ENCODE measurements at regions not wholly inside any gene's neighbourhood (a gene's known extent, or its start where the extent isn't known, plus 50 kb on each side); places are given as distances from the start of the nearest gene placed in this dataset.
"Not testable (repeated sequence)": the region's sequence is repeated elsewhere in the genome, so short reads cannot be mapped to it uniquely, and the experiment has no call there.

- no peak for DNase-seq (ENCODE audit: low read depth in 2 of 2)
These were observed 1359.4 kb upstream of the GJE1 start for GRCh38 chr6:140773276-140773675.

GRCh38 chr6:140772576-140772975 lies 1360.1 kb upstream of the GJE1 start:
- no peak for DNase-seq (ENCODE audit: low read depth in 2 of 2)

GRCh38 chr6:140768133-140768532 lies 1364.6 kb upstream of the GJE1 start:
- DNase-seq (ENCODE audit: low read depth in 2 of 2): no peak

DNA sequence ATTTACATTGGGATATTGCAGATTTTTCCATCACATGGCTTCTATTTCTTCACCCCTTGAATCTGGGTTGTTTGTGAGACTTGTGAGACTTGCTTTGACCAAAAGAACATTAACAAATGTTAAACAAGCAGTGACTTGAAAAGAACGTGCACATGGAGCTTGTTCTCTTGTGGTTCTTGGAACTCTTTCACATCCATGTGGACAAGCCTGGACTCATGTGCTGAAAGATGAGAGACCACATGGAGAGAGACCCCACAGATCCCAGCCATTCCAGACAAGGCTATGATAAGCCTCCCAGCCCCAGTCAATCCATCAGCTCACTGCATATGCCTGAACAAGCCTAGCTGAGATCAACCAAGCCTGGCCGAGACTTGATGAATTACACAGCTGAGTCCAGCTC lies 1365.7 kb upstream of the GJE1 start:
- DNase-seq (ENCODE audit: low read depth in 2 of 2): no peak

DNA sequence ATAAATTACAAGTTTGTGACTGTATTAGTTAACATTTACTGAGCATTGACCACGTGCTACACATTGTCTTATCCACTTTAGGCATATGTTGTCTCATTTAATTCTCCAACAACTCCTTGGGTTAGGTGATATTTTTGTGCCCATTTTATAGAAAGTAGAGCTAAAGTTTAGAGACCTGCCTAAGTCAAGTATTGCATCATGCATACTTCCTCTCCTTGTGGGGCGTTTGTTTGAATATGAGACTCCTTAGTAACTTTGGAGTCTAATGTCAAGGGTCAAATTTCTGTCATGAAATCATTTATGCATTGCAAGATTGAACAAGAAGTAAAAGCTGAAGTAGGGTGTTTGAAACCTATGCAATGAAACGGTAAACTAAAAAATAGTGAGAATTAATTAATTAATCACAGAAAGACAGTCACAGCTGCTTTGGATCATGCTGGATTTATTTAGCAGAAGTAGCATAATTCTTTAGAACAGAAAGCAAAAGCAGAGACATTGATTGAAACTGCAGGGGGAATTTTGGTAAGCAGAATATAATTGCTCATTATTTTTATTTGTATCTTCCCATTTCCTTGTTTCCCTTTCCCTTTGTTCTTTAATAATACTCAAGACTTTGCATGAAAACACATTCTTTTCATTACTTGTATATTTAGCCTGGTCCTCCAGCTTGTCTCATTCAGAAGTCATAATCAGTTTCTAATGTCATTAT lies 1374.4 kb upstream of the GJE1 start:
- DNase-seq (ENCODE audit: low read depth in 2 of 2): no peak

DNA sequence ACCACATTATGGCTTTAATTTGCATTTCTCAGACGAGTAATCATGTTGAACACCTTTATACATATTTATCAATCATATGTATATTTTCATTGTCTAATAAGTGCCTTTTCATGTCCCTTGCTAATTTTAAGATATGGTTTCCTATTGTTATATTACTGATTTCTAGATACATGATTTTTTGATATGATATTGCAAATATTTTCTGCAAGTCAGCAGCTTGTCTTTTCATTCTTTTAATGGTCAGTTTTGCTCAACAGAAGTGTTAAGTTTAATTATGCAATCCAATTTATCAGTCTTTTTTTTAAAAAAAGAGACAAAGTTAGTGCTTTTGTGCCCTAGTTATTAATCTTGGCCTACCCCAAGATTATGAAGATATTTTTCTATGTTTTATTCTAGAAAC lies 1377.8 kb upstream of the CITED2 start:
- no peak for DNase-seq (ENCODE audit: low read depth in 2 of 2)

GRCh38 chr6:140747114-140747513 lies 1372.7 kb upstream of the CITED2 start:
- no peak for DNase-seq (ENCODE audit: low read depth in 2 of 2)

GRCh38 chr6:140744659-140745320 lies 1370.3 kb upstream of the CITED2 start:
- no peak for DNase-seq (ENCODE audit: low read depth in 2 of 2)

GRCh38 chr6:140736231-140736630 lies 1361.8 kb upstream of the CITED2 start:
- DNase-seq (ENCODE audit: low read depth in 2 of 2): no peak

- DNase-seq (ENCODE audit: low read depth in 2 of 2): no peak
These were observed 1358.5 kb upstream of the CITED2 start for GRCh38 chr6:140732991-140733390.

GRCh38 chr6:140732155-140732554 lies 1357.7 kb upstream of the CITED2 start:
- DNase-seq (ENCODE audit: low read depth in 2 of 2): no peak

DNA sequence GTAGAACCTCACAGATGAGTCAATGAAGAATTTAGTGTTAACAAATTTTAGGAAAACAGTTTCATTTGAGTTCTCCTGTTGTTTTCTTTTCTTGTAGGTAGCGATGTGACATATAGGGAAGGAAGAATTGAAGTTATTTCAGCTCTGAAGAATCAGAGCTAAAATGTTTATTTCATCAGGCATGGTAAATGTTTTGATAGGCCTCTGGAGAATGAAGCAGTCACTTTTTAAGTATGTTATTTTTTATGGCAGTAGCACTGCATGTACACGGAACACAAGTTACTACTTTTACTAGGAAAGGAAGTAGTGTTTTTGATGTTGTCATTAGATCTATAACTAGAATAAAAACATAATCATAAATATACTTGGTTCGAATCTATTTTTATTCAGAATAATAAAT lies 1357.3 kb upstream of the CITED2 start:
- no peak for DNase-seq (ENCODE audit: low read depth in 2 of 2)

- no peak for DNase-seq (ENCODE audit: low read depth in 2 of 2)
These were observed 1355.1 kb upstream of the CITED2 start for GRCh38 chr6:140729521-140729920.

DNA sequence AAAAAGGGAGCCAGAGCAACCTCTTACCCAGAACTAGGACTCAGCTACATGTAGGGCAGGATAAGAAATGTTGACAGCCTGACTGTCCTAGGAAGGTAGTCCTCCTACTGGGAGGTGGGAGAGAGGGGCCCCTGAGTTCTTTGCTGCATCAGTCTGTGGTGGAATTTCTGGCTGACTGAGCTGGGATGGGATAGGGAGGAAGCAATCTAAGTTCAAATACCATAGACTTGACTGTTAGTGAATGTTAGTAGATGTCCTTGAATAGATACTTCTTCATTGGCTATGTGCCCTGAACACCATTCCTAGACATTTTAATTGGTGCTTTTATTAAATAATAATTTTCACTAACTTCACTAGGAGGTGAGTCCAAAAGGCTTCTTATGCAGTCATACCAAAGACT lies 1343.6 kb upstream of the CITED2 start:
- DNase-seq (ENCODE audit: low read depth in 2 of 2): no peak

DNA sequence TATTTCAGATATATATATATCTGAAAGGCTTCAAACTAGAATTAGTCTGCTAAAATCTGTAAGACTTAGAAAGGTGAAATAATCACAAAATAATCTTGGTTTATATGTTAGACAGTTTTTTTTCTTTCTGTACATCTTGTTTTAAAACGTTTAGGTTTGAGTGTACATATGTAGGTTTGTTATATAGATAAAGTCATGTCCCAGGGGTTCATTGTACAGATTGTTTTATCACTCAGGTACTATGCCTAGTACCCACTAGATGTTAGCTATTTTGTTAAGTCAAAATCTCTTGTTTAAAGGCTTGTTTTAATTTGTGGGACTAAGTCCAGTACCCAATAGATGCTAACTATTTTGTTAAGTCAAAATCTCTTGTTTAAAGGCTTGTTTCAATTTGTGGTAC lies 1339.0 kb upstream of the CITED2 start:
- no peak for DNase-seq (ENCODE audit: low read depth in 2 of 2)

DNA sequence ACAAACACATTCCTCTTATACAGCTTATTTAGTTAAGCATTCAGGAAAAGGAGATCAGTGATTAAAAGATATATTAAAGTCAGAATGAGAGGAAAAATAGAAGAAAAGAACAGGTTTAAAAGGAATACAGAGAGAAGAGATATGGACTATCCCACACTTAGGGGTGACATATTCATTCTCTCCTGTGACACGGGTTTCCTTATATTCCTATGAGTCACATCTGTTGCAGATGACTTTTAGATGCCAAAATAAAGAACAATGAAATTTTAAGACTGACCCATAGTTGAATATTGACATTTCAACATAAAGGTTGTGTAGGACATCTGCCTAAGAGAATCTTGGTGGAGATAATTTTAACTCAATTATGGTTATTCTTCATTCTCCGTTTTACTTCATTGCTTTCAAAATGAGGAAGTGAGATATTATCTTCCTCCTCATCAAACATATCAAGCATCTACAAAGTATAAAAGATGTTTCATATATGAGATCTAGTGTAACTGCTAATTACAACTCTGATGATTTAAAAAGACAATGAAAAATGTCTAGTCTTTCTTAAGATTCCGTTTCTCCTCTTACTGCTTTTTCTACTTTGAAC lies 1336.7 kb upstream of the CITED2 start:
- no peak for DNase-seq (ENCODE audit: low read depth in 2 of 2)

GRCh38 chr6:140708441-140708840 lies 1334.0 kb upstream of the CITED2 start:
- no peak for DNase-seq (ENCODE audit: low read depth in 2 of 2)

- DNase-seq (ENCODE audit: low read depth in 2 of 2): not testable (repeated sequence)
These were observed 1329.6 kb upstream of the CITED2 start for GRCh38 chr6:140704008-140704407.

GRCh38 chr6:140697585-140697984 lies 1323.1 kb upstream of the CITED2 start:
- no peak for DNase-seq (ENCODE audit: low read depth in 2 of 2)

- DNase-seq (ENCODE audit: low read depth in 2 of 2): no peak
These were observed 1310.5 kb upstream of the CITED2 start for GRCh38 chr6:140684776-140685550.

DNA sequence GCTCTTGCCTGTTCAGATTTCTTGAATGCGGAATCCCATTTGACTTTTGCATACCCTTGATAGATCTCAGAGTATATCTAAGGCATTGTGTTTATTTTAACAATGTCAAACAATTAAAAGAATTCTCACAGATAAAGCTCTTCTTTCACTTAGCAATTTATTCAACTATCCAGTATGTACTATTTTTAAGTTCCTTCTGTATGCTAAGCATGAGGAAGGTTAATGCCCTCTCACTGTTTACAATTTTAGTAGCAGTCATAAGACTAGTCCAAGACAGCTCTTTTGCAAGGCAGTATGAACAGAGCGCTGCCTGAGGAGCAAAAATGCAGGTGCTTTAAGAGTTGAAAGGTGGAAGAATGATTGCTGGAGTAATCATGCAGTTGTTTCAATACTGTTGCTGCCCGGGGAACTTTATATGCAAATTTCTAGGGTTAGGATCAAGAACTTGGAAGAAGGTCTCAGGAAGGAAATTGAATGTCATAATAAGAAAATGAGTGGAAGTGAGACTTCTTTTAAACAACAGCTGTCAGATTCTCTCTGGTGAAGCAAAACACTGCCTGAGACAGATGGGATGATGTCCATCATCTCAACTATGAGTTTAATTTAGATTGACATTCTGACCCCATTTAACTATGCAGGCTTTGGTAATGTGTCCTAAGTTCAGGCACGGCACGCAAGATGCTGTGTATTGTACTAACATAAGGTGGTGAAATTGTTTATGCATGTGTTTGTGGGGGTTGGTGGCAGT lies 1303.5 kb upstream of the CITED2 start:
- DNase-seq (ENCODE audit: low read depth in 2 of 2): no peak

DNA sequence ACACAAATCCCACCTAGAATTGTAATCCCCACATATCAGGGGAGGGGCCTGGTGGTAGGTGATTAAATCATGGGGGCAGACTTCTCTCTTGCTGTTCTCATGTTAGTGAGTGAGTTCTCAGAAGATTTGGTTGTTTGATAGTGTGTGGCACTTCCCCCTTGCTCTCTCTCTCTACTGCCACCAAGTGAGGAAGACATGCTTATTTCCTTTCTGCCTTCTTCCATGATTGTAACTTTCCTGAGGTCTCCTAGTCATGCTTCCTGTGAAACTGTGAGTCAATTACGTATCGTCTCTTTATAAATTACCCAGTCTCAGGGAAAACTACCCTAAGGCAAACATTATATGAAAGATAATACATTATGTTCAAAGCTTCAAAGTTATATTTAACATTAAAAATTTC lies 1297.5 kb upstream of the CITED2 start:
- no peak for DNase-seq (ENCODE audit: low read depth in 2 of 2)
